GM19351 (cell line): ENCODE measurements at regions not wholly inside any gene's neighbourhood (a gene's known extent, or its start where the extent isn't known, plus 50 kb on each side); places are given as distances from the start of the nearest gene placed in this dataset.
"Not testable (repeated sequence)": the region's sequence is repeated elsewhere in the genome, so short reads cannot be mapped to it uniquely, and the experiment has no call there.

Source experiments
- ATAC-seq: cut with Tn5 transposase; IDR thresholded peaks from one replicate; pipeline ENCODE4 v1.9.1; 2021; ENCODE audit warnings: mild to moderate bottlenecking, moderate library complexity; ENCODE audit not compliant: unreplicated experiment

DNA sequence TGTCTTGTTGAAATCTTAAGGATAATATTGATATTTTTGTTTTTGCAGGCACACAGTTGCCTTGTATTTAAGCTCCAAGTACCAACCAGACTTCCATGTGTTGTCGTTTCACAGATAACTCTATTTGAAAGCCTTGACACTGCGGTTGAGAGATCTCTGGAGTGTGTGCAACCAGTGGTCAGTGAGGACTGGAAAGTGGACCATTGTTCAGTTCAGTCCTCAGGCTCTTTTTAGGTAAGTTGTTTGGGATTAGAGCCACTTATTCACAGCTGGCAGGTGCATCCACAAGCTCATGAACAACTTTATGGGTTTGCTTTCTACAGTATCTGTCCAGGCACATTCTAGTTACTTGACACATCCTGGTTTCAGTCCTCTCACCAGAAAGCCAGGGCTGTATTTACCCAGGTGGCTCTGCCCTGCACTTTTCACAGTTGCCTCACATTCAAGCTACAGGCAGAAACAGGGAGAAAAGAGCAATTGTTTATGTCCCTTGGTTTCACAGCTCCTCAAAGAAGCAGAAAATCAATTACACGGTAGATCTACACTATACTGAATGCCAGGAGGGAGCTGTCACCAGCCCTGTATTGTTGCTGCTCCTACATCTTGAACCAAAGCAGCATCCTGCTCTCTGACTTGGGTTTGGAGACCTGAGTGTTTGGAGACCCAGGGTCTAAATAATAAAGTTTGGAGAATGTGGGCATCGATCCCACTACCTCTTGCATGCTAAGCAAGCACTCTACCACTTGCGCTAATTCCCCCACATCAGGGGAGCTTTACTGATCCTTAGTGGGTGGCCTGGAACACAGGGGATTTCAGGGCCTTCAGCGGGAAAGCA is 543.3 kb downstream of the PRIM2 start:
- not testable (repeated sequence) for ATAC-seq

- not testable (repeated sequence) for ATAC-seq
Observed at GRCh38 chr6:57870083-57870482, 552.7 kb downstream of the PRIM2 start.

- ATAC-seq: not testable (repeated sequence)
Observed at GRCh38 chr6:57873424-57873823, 556.0 kb downstream of the PRIM2 start.

DNA sequence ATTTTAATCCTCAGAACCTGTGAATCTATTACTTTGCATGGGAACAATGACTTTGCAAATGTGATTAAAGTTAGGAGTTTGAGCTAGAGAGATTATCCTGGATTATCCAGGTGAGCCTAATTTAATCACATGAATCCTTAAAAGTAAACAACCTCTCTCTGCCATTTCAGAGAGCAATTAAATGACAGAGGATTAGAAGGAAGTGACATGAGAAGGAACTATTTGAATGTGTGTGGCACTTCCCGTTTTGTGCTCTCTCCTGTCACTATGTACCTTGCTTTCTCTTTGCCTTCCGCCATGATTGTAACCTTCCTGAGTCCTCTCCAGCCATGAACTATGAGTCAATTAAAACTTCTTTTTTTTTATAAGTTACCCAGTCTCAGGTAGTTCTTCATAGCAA is 559.2 kb downstream of the PRIM2 start:
- ATAC-seq: not testable (repeated sequence)

- not testable (repeated sequence) for ATAC-seq
Observed at GRCh38 chr6:57877729-57878128, 560.3 kb downstream of the PRIM2 start.

DNA sequence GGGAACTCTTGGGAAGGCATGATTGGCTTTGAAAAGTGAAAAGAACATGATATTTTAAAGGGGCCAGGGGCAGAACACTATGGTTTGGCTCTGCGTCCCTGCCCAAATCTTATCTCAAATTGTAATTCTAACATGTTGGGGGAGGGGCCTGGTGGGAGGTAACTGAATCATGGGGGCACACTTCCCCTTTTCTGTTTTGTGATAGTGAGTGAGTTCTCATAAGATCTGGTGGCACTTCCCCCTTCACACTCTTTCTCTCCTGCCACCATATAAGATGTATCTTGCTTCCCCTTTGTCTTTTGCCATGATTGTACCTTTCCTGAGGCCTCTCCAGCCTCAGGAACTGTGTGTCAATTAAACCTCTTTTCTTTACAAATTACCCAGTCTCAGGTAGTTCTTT is 561.4 kb downstream of the PRIM2 start:
- not testable (repeated sequence) for ATAC-seq

DNA sequence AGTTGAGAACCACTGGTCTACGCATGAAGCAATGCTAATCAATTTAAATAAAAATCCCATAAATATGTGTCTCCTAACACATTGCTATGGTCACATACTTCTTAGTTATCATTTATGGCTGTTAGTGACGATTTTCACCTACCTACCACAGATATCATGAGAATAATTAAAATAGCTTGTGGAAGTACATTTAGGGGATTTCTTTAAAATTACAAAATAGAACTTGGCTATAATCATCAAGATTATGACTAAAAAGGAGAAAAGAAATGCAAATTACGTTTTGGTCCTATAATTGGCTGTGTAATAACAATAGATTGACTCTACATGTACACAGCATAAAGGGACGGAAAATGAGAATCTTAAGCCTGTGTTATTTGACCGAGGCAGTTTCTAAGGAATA is 581.4 kb downstream of the PRIM2 start:
- peak; percentile 78 for ATAC-seq

- ATAC-seq: peak; percentile 51
Observed at GRCh38 chr6:57900687-57901399, 583.4 kb downstream of the PRIM2 start.

- not testable (repeated sequence) for ATAC-seq
Observed at GRCh38 chr6:57901445-57901844, 584.0 kb downstream of the PRIM2 start.

DNA sequence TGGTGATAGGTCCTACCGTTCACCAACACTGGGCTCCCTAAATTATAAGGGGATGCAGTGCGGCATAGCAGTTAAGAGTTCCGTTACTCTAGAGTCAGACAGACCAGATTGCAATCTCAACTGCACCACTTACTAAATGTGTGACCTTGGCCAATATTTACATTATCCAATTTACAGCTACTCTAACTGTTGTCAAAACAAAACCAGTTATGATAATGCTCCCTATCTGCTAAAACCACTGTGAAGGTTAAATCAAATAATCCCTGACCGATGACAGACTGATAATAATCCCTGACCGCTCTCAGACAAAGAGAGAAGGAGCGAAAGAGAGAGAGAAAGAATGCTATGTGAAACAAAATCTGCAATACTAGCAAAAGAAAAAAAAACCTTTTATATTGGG is 586.9 kb downstream of the PRIM2 start:
- not testable (repeated sequence) for ATAC-seq

GRCh38 chr6:57915300-57915699 is 597.9 kb downstream of the PRIM2 start:
- ATAC-seq: not testable (repeated sequence)

GRCh38 chr6:57942966-57943365 is 625.5 kb downstream of the PRIM2 start:
- ATAC-seq: not testable (repeated sequence)

GRCh38 chr6:57946084-57946768 is 628.8 kb downstream of the PRIM2 start:
- ATAC-seq: not testable (repeated sequence)

GRCh38 chr6:57946769-57947091 is 629.3 kb downstream of the PRIM2 start:
- ATAC-seq: not testable (repeated sequence)

DNA sequence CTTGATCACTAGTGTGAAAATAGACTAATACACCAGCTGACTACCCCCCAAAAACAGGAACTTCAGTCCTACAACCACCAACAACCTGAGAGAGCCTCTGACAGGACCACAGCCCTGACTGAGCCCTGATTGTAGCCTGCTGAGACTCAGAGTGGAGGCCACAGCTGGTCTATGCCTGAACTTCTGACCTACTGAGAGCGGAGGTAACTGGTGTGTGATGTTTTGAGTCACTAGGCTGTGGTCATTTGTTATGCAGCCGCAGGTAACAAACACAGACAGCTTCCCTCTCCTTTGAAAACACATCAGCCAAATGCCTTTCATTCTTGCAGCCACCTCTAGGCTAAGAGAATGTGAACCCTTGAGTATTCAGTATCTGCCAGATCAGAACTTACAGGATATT is 631.1 kb downstream of the PRIM2 start:
- not testable (repeated sequence) for ATAC-seq

DNA sequence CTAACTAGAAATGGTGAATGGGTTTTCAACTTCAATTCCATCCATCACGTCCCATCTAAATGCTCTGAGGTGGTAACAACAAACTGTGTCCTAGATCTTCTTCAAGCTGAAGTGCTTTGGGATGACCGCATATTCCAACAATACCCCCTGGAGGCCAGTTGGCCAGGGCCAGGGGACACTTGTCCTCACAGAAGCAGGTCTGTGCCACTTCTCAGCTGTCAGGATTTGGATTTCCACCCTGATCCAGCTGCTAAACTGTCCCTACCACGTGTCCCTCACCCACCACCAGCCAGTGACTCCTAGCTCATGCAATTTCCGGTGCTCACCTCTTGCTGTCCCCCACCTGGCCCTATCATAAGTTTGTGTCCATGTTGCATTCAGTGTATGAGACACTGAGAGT is 633.0 kb downstream of the PRIM2 start:
- ATAC-seq: not testable (repeated sequence)

DNA sequence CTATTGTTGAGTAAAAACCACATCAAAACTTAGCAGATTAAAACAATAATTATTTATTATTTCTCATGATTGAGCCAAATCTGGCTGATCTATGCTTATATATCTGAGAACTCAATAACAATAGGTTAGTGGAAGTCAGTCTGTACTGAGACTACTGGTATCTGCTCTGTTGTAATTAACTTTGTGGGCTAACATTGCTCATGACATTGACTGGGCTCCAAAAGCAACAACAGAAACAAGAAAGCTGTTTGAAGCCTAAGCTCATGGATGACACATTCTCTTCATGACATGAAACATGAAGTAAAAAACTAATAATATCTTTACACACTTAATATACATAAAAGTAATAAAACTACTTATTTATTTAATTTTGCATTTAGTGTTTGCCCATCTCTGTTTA is 649.3 kb downstream of the PRIM2 start:
- not testable (repeated sequence) for ATAC-seq

- ATAC-seq: not testable (repeated sequence)
Observed at GRCh38 chr6:57971956-57972355, 654.5 kb downstream of the PRIM2 start.

GRCh38 chr6:57974653-57975052 is 657.2 kb downstream of the PRIM2 start:
- ATAC-seq: no peak

GRCh38 chr6:57975127-57975526 is 657.7 kb downstream of the PRIM2 start:
- ATAC-seq: not testable (repeated sequence)

DNA sequence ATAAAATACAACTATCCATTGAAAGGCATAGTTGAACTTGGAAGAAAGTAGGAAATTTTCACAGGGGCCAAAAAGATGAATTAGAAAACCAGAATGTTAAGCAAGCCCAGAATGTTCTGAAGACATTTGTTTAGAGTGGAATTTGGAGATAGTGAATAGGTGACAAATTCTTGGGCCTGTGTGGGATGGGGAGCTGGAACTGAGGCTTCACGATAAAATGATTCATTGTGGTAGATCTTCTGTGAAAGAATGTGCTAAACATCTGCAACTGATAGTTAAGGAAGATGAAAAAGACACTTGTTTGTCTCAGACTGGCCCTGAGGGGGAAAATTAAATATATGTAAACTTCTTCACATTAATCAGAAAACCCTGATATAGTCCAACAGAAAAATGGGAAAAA is 658.9 kb downstream of the PRIM2 start:
- not testable (repeated sequence) for ATAC-seq
